GM21526 (cell line): ENCODE measurements at regions not wholly inside any gene's neighbourhood (a gene's known extent, or its start where the extent isn't known, plus 50 kb on each side); places are given as distances from the start of the nearest gene placed in this dataset.

Experiments used
- ATAC-seq: cut with Tn5 transposase; IDR thresholded peaks from one replicate; pipeline ENCODE4 v1.9.1; 2021; ENCODE audit warnings: moderate library complexity; ENCODE audit not compliant: unreplicated experiment, low FRiP score

DNA sequence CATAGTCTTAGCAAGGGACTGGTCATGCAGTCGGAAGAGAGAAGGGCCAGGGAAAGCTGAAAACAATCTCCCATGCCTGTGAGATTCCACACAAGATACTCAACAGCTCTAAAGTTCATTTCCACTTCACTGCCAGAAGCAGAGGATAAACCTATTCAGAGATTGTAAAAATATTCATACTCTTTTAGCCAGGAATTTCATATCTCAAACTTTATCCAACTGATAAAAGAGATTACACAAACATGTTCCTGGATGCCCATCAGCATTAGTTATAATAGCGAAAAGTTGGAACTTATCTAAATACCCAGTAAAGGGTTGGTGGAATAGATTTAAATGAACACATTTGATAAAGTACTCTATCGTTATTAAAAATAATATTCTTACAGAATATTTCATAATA lies 75.2 kb upstream of the ARHGEF3 start:
- no peak for ATAC-seq

DNA sequence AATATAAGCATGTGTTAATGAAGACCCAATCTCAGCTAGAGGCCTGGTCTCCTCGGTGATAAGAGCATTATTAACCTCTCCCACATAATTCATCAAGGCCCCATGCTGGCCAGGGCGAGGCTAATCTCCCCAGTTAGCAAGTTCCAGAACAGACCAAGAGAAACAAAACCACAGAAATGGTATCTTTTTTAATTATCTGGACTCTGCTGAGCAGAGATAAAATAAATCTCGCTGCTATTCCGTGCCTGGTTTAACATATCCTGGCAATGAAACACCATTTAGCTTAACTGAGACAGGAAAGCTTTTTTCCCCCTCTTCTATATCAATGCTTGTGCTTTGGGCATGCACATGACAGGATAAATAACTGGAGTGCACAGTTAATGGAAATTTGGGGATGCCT lies 72.5 kb upstream of the ARHGEF3 start:
- no peak for ATAC-seq

DNA sequence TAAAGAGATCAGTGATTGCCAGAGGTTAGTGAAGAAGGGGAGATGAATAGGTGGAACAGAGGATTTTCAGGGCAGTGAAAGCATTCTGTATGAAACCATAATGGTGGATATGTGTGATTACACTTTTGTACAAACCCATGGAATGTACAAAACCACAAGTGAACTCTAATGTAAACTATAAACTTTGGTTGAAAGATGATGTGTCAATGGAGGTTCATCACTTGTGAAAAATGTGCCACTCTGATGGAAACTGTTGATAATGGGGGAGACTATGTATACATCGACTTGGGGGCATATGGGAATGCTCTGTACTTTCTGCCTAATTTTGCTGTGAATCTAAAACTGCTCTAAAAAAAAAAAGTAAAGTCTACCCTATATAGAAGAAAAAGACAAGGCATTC lies 68.7 kb upstream of the ARHGEF3 start:
- no peak for ATAC-seq

DNA sequence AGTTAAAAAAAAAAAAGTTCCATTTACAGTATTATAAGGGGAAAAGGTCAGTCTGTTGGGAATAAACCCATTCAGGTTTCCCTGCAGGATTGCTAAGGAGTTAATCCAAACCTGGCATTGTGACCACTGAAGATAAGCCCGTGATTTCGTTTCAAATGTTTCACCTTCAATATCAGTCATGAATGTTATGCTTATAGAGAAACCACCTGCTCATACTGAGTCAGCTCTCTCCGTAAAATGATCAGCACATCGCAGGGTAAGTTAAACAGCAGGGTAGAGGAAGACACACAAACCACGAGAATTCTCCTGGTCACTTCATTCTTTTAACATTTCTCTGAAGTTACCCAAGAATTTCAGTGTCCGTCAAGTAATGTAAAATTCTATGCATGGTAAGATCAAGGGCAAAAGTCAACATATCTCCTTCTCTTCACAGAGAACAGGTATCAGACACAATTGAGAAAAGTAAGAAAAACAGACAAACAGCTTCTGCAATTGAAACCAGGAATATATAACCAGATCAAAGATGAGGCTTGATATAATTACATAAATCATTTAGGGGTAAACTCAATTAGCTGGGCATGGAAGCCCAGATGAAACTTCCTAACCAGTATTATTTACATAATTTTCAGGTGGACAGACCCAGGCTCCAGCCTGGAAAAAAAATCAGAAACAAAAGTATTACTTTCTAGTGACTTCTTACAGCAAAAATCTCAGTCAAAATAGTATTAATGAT lies 67.6 kb upstream of the ARHGEF3 start:
- no peak for ATAC-seq

DNA sequence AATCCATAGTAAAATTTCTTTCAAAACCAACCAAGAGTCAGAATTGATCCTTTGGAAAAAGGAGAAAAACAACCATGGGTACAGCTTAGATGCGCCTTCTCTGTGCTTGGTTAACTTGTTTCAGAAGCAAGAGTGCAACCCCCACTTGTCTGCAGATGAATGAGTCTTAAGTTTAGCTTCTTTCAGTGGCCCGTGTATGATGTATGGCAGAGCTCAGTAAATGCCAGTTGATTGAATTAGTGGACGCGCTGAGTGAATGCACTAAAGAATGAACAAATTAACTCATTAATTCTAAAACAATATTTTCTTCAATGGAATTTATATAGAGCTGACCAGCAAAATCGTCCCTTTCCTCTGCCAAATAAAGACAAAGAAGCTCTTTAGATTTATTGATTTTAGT lies 67.0 kb upstream of the ARHGEF3 start:
- no peak for ATAC-seq

DNA sequence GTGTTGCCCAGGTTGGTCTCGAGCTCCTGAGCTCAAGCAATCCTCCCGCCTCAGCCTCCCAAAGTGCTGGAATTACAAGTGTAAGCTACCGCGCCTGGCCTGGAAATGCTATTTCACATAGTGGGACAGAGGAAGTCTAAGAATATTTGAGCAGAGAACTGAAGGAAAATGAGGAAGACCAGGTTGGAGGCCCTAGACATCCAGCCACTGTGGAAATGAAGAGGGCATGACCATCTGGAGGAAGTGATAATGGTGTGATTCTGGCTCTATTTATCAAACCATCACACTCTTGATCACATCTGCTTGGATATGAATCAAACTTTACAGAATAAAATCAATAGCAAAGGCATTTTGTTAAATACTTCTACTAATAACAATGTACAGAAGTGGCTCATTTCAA lies 65.9 kb upstream of the ARHGEF3 start:
- ATAC-seq = no peak

DNA sequence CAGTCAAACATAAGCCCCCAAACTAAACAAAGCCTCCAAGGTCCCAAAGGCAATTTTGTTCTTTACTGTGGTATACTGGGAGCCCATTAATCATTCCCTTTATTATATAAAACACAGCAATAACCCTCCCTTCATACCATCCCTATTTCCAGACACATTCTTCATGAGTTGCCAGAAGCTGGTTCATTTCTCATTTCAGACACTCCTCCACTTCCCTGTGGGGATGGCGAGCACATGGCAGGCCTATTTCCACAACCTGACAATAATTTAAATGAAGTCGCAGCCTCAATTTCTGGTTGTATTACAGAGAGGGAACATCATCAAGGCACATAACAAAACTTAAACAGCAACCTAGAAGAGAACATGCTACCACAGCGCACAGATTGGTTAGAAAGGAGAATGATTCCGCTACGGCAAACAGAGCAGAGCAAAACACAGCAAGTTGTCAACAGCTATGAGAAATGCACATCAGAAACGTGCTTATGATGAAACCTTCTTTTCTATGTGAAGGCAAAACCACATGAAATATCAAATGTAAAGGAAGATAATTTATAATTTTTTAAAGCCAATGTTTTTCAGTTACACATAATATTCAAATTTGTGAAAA lies 63.3 kb upstream of the ARHGEF3 start:
- ATAC-seq = no peak

DNA sequence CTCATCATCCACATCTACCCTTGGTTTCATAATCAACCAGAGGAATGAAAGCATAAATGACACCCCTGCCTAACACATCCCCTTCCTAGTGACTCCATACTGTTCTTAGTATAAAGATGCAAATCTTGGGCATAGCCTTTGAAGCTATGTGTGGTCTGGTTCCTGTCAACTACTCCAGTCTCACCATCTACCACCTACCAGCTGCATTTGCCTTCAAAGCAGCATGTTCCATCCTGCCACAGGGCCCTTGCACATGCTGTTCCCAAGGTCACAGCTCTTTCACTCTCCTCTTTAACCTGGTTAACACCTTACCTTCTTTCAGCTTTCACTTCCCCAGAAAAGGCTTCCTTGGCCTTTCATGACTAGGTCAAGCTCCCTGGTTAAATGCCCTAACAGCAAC lies 62.3 kb upstream of the ARHGEF3 start:
- ATAC-seq = no peak

DNA sequence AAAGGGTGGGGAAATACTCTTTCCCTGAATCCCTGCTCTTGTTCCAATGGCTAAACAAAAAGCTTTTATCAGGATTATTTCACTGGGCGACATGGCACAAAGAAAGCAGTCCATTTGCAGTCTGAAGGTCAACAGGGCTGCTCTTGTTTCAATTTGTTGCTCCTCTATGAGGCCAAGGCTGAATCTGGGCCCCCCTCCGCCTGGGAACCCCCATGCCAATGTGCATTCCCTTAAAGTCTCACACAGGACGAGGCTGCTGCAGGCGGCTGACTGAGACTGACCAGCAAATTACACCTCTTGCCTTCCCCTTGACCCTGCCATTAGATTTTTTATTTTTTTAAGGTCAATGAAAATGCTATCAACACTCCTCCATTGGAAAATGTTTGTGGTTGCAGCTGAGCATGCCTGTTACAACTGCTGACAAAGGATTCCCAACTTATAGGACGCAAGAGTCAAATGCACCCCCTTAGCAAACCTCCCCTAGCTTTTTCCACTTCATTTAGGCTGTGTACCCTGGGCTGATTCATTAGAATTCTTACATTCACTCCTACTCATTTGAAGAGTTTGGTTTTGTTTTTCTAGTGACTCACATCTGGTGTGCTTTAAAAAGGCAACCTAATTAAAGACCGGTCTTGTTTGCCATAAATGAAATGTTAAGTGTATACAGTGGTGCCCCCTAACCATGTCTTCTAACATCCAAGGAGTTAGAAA lies 60.8 kb upstream of the ARHGEF3 start:
- ATAC-seq = no peak

DNA sequence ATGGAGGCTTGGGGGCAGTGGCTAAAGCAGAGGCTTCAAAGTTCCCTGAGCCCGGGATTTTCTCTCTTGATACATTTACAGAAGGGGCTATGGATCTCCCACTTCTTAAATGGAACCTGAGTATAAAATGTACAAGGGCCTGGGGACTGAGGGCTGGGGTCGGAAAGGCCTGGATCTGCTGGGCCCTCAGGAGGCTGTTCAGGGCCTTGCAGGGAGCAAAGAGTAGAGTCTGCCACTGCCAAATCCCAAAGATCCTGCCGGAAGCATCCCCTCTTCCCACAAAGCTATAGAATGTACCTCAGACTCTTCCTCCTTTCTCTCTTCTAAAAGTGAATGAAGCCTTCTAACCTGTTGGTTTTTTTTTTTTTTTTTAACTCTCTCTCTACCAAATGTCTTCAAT lies 59.8 kb upstream of the ARHGEF3 start:
- ATAC-seq = no peak

DNA sequence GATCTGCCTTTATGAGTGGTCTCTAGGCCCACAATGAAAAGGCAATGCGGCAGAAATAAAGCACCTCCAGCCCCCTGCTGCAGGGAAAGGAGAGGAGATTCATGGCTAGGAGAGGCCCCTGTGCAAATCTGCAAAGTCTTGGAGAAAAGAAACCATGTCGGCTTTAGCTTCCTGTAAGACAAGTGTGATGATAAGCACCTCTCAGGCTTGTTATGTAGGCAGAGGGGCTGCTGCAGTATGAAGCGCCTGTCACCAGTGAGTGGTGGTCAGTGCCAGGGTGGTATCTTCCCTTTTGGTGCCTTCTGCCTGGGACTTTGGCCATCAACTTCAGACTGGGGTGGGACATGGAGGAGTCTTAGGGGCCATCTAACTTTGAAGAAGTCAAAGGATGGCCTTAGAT lies 59.2 kb upstream of the ARHGEF3 start:
- no peak for ATAC-seq

DNA sequence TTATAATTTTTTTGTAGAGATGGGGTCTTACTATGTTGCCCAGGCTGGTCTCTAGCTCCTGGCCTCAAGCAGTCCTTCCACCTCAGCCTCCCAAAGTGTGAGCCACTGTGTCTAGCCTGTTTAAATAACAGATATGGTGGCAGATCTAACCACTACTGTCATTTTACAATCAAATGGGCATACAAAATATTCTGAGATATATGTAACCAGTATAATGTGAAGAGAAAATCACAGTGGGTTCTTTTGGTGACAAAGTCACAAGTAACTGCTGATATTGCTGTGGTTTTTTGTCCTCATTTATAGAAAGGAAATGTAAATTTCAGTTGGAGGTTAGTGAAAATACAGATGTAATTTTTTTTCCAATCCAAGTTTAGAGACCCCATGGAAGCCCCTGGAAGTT lies 58.6 kb upstream of the ARHGEF3 start:
- ATAC-seq = no peak

DNA sequence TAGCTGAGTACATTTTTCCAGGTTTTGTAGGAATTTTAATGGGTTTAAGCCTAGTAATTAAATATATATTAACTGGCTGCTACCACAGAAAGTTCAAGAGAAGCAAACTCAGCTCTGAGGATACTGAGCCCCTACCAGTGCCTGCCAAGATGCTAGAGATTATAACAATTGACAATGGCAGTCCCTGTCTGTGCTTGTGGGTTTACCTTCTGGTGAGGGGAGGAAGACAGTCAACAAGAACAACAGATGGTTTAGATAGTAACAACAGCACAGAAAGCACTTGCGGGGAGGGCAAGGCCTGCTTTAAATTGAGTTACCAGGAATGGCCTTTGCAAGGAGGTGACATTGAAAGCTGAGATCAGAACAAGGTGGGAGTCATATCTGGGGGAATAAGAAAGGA lies 56.6 kb upstream of the ARHGEF3 start:
- no peak for ATAC-seq

DNA sequence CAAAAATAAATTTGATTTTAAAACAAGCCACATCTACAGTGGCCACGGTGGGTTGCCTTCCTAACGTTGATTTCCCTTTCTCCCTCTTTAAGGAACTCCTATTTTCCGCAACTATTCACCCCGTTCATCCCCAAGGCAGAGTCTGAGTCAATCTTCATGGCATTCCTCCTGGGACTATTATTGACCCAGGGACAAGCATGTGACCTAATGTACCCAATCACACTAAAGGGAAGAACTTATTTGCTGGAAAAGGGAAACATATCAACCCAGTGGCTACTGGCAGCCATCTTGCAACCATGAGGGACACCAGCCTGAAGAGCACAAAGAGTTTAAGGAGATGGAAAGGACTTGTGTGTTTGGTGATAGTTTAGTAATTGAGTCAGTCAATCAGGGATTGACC lies 55.4 kb upstream of the ARHGEF3 start:
- ATAC-seq = no peak

DNA sequence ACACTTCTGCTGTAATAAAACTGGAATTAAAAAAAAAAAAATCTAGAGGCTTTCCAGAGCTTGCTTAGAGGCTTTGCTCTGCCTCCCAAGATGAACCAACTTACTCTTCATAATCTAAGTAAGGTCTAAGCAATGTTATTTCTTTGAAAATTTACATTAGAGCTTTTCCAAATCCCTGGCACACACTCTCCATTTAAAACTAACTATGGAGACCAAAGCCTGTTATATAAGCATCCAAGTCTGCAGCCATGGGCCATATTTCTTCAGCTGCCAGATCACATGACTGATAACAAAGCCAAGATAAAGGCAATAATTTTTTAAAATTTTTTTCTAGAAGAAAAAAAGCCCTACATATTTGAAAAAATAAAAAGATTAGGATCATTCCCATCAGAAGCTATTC lies 55.0 kb upstream of the ARHGEF3 start:
- ATAC-seq = no peak

DNA sequence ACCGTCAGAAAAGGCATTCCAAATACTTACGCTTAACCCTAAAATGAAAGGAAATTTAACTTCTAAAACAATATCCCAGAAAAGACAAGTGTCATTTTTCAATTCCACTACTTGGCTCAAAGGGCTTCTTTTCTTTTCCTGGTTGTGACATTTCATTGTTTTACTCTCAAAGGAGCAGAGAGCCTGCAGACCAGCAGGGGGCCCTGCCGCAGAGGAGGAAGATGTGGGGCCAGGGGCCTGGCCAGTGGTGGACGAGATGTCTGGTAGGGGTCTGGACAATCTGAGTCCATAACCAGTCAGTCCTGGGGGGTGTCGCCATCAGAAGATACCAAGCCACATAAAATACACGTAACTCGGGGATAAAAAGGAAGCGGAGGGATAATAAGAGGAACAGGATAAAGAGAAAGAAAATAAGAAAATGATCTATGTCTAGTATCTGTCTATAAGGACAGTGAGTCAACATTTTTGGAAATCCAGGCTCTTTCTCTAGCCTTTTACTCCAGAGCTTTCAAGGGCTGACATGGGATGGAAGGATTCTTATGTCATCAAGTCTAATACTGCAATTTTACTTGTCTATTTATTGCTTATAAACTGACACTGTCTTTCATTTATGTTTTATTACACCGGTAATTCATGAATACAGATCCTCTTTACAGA lies 54.2 kb upstream of the ARHGEF3 start:
- ATAC-seq = no peak

DNA sequence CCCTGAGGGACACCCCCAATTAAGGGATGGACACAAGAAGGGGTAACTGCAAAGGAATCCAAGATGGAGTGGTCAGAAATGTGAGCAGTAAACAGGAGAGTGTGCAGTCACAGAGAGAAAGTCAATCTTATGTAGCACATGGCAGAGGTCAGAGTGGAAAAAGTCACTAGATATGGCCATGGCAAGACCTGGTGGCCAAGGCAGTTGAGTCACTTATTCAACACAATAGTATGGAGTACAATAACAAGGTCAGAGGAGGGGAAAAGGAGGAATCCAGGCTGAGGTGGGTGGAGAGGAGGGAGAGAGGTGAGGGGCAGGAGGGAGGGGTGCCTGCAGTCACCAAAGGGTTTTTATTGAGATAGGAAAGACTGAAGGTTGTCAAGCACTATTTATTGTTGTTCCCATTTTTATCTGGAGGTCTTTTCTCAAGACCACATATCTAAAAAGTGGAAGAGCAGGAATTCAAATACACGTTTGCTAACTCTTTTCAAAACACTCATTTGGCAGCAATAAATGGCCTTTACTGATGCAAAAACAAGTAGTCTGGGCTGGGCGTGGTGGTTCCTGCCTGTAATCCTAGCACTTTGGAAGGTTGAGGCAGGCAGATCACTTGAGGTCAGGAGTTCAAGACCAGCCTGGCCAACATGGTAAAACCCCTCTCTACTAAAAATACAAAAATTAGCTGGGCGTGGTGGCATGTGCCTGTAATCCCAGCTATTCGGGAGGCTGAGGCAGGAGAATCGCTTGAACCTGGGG lies 53.3 kb upstream of the ARHGEF3 start:
- ATAC-seq = no peak

DNA sequence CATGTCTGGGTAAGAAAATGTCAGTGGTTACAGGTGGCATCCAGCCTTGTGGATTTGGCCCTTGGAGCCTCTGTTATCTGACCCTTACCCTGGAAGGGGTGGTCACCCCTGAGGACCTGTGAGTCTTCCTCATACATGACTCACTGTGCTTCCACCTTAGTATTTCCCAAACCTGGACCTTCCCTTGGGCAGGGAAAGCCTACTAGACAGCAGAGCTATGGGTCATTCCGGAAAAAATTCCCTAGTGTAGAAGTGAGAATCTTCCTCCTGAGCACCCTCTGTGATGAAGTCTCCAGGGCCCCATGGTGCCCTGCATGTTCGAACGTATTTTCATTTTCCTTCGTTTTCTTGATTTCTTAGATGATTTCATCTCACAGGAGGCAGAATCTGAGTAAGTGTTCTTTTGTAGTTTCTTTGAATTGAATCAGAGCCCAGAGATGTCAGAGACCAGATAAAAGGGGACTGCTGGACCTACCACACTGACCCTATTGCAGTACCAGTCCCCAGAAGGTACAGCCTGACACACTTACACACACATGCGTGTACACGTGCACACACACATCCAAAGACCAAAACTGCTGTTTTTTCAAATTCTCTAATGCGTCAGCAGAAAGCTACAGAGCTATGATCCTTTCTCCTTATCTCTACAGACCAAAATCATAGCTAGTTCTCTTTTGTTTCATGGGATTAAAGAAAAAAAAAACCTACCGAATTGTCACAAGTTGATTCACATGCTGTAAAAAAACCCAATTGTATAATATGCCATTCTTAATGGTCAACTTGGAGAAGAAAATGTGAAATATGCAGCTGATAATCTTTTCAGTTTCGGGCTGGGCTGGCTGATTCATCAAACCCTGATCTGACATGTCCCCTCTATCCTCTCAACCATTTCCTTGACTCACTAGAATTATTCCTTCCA lies 50.5 kb upstream of the ARHGEF3 start:
- ATAC-seq = no peak
